HG02884 (cell line): ENCODE measurements at regions not wholly inside any gene's neighbourhood (a gene's known extent, or its start where the extent isn't known, plus 50 kb on each side); places are given as distances from the start of the nearest gene placed in this dataset.
"Not testable (repeated sequence)": the region's sequence is repeated elsewhere in the genome, so short reads cannot be mapped to it uniquely, and the experiment has no call there.

Experiments used
- ATAC-seq: cut with Tn5 transposase; IDR thresholded peaks from one replicate; pipeline ENCODE4 v1.9.1; 2021; ENCODE audit warnings: mild to moderate bottlenecking, moderate library complexity; ENCODE audit not compliant: unreplicated experiment

GRCh38 chr2:150863691-150864090, 376.2 kb upstream of the RND3 start:
- no peak for ATAC-seq

- no peak for ATAC-seq
Measured at GRCh38 chr2:150860301-150860700, 372.8 kb upstream of the RND3 start.

- ATAC-seq, result no peak
Measured at GRCh38 chr2:150859877-150860276, 372.4 kb upstream of the RND3 start.

- no peak for ATAC-seq
Measured at GRCh38 chr2:150859162-150859561, 371.7 kb upstream of the RND3 start.

GRCh38 chr2:150858382-150858781, 370.9 kb upstream of the RND3 start:
- ATAC-seq, result no peak

DNA sequence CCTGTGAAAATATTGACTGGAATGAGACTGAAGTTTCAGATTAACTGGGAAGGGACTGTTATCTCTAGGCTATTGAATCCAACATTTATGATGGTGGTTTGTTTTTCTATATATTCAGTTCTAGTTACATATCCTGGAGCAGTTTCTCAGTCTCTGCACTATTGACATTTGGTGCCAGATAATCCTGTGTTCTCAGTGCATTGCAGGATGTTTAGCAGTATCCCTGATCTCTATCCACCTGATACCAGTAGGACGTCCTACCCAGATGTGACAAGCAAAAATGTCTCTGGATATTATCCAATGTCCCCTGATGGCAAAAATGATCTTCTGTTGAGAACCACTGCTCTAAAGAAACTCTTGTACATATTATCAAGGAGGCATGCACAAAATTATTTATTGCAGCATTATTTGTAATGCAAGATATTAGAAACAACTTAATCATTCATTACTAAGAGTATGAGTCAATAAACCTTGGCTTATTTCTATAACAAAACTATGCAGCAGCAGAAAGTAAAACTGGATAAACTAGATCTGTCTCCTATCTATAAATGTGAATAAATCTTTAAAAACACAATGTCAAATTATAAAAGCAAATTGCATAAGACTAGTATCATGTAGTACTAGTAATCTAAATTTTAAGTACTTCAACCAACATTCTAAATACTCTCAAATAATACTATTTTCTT, 369.3 kb upstream of the RND3 start:
- ATAC-seq, result no peak

- ATAC-seq, result no peak
Measured at GRCh38 chr2:150853263-150853662, 365.8 kb upstream of the RND3 start.

DNA sequence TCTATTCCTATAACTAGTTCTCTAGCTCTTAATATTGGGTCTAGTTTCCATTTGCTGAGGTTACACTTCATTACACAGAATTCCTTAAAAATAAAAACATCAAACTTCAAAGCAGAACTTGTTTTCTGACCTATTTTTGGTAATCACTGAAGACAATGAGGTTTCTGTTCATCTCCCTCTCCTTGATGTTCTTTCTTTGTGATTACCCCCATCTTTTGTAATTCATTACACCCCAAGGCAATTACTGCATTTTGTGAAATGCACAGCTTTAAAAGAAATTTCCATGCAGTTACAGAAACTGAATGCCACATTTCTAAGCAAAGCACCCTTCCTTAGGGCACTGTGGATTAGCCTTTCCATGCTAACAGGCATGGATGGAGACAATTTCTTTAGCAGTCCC, 363.2 kb upstream of the RND3 start:
- ATAC-seq, result no peak

DNA sequence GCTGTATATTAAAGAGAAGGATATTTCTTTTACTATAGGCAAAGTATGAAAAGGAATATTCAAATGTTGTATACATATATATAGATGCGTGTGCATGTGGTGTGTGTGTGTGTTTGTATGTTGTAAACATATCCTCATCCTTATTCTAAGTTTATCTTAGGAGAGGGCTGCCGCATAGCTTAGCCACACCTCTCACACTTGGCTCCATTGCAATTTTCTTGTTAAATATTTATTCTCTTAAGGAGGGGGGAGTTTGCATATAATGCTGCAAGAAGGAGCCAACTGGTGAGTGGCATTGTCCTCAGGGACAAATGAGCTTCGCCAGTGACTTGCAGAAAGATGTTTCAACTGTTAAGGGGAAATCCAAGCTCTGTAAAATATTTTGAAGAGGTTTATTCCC, 360.1 kb upstream of the RND3 start:
- no peak for ATAC-seq

DNA sequence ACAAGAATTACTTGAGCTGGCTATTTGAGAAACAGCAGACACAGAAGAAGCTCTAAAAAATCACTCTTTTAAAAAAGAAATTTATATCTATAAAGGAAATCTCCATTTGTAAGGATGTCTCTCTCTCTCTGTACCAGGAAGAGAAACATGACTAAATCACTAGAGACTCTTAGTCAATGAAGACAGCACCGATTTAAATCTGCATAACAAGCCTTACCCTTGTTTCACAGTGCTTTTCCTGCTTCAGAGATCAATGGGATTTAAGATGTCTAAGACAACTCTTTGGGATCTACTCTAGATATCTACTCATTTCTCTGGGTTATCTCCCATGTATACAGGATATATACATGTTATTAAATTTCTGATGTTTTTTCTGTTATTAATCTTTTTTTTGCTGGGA, 359.2 kb upstream of the RND3 start:
- no peak for ATAC-seq

DNA sequence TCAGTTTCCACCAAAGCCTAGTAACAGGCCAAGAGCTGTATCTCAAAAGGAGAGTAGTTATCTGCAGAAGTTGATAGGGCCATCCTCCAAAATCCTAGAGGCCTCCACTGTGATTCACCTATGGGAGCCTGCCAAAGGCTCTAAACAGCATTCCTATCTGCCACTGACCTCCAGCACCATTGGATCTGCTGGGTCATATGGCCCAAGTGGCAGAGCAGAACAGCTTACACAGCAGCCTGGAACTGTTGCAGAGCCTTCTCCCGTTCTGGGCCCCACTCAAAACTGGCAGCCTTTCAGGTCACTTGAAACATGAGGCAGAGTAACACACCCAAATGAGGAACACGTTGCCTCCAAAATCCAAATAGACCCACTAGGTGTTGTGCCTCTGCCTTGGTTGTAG, 345.2 kb upstream of the RND3 start:
- ATAC-seq, result no peak

DNA sequence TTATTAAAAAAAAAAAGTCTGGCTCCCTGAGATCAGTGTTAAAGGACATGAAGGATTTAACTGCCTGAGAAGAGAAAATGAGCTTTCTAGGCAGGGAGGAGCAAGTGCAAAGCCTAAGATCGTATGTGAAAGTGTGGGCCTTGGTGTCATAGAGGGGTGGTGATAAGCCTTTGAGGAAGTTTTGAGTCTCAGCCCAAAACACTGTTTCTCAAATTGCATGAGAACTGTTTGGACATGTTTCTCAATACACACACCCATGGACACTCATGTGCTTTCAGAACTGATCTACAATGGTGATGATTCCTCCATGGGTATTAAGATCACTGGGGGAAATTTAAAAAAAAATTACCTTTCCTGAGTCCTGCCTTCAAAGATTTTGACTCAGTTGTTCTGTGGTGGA, 336.7 kb upstream of the RND3 start:
- no peak for ATAC-seq

- no peak for ATAC-seq
Measured at GRCh38 chr2:150817422-150817821, 330.0 kb upstream of the RND3 start.

GRCh38 chr2:150812664-150813367, 325.3 kb upstream of the RND3 start:
- no peak for ATAC-seq

GRCh38 chr2:150812066-150812465, 324.6 kb upstream of the RND3 start:
- ATAC-seq, result no peak

- ATAC-seq, result peak; percentile 48
Measured at GRCh38 chr2:150811259-150811855, 323.9 kb upstream of the RND3 start.

DNA sequence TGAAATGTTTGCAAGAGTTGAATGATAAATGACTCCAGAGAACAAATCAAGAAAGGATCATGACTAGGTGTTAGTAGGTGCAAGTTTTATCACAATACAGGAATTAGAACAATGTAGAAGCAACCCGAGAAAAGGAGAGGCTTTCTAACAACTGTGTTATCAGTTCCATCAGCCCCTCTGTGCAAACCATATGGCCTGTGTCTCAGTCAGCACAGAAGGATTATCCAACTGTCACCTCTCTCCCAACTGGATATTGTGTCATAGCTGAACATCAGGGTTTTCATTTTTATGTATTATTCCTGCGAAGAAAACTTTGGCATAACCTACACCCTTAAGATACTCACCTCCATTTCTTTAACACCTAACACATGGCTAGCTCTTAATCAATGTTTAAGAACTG, 321.6 kb upstream of the RND3 start:
- ATAC-seq, result no peak

GRCh38 chr2:150806336-150806735, 318.9 kb upstream of the RND3 start:
- no peak for ATAC-seq

- no peak for ATAC-seq
Measured at GRCh38 chr2:150803689-150804398, 316.4 kb upstream of the RND3 start.

DNA sequence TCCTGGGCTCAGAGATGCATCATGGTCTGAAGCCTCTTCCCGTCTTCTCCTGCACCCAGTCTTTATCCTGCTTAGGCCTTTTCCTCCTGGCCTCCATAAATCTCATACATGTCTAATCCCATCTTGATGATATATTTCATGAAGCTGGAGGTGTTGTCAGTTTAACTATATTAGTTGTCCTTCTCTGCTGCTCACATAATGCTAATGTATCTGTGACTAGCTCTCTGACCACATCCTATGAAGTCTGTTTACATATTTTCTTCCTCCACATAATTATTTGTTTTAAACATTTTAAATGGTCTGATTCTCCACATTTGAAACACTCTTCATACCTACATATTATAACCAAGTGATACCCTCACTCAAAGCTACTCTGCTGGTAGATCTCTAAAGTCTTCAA, 315.2 kb upstream of the RND3 start:
- ATAC-seq, result no peak

GRCh38 chr2:150796236-150796635, 308.8 kb upstream of the RND3 start:
- not testable (repeated sequence) for ATAC-seq
